HUDEP-2 (cell line): ENCODE measurements at regions not wholly inside any gene's neighbourhood (a gene's known extent, or its start where the extent isn't known, plus 50 kb on each side); places are given as distances from the start of the nearest gene placed in this dataset.

Source experiments
- DNase-seq, 76 experiments: peaks; one replicate each; lab custom pipeline; 2025; ENCODE audit not compliant: unreplicated experiment in 76 of 76; lab: John Stamatoyannopoulos, UW

GRCh38 chr15:61743345-61743909, 316.8 kb downstream of the VPS13C start:
- DNase-seq: no peak

DNA sequence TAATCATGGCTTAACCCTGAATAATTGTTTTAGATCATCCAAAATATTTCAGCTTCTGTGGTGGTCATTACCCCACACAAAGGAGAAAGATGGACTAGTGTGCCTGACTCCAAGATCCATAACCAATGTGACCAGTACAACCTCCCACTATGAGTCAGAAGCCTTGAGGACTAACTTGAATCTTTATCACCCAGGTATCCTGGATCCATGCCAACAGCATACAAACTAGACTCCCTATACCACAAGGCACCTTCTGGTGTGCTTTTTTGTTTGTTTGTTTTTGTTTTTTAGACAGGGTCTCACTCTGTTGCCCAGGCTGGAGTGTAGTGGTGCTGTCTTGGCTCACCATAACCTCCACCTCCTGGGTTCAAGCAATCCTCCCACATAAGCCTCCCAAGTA, 317.7 kb downstream of the VPS13C start:
- DNase-seq: peak in 1 of 76 experiments; percentile 7

- no peak for DNase-seq
These were observed 323.5 kb downstream of the VPS13C start for GRCh38 chr15:61736790-61737189.

DNA sequence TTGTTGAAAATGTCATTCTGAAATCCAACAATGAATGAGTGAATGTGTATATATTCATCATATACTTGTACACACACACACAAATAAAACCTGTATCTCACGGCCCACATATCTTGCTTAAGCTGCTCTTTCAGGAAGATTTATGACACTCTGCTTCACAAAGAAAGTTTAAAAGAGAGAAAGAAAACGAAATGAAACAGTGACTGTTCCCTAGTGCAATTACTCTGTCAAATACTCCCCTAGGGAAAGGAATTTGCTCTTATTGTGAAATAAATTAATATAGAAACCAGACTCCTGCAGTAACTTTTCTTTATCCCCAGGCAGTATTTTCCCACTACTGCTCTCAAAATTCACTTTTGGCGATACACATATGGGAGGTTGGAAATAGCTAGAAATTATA, 329.1 kb downstream of the VPS13C start:
- no peak for DNase-seq

- no peak for DNase-seq
These were observed 330.6 kb downstream of the VPS13C start for GRCh38 chr15:61729646-61730045.

DNA sequence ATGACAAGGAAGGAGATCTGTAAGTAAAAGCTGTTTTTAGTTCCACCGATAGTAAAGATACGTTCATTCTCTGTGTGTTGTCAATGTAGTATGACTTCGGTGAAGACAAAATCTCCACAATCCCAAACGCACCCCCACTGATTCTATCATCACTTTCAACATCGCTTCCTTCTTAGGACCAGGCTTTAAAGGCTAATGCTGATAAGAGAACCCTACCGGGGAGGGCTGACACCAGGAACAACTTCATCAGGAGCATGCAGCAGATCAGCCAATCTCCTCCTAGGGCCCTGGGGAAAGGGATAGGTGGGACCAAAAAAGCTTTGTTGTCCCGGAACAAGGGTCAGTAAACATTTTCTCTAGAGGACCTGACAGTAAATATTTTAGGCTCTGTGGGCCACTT, 334.1 kb downstream of the VPS13C start:
- DNase-seq: no peak

- no peak for DNase-seq
These were observed 335.0 kb downstream of the VPS13C start for GRCh38 chr15:61725251-61725650.

- DNase-seq: no peak
These were observed 335.9 kb downstream of the VPS13C start for GRCh38 chr15:61724251-61724939.

- DNase-seq: no peak
These were observed 338.8 kb downstream of the VPS13C start for GRCh38 chr15:61721418-61721817.

DNA sequence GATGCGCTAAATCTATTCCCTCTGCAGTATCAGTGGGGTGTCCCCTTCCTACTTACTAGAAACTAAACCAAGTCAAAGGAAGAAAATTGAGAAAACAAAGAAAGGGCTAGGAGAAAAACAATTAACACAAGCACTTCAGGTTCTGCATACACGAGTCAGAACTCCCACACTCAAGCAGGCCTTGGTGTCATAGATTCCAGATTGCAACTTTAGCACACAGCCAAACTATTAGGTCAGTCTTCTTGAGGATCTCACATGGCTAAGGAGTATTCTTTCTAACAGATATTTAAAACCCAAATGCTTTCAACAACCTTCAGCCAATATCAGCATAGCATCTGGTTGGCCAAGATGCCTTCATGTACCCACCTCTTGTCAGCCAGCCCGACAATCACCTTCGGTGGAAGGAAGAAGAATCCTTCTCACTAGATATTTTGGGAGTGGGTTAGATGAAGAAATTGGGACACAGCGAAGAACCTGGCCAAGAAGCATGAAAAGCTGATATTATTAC, 340.0 kb downstream of the VPS13C start:
- no peak for DNase-seq

- DNase-seq: peak in 46 of 76 experiments; percentile 2 to 90 (median 30)
These were observed 345.2 kb downstream of the VPS13C start for GRCh38 chr15:61715082-61715481.

DNA sequence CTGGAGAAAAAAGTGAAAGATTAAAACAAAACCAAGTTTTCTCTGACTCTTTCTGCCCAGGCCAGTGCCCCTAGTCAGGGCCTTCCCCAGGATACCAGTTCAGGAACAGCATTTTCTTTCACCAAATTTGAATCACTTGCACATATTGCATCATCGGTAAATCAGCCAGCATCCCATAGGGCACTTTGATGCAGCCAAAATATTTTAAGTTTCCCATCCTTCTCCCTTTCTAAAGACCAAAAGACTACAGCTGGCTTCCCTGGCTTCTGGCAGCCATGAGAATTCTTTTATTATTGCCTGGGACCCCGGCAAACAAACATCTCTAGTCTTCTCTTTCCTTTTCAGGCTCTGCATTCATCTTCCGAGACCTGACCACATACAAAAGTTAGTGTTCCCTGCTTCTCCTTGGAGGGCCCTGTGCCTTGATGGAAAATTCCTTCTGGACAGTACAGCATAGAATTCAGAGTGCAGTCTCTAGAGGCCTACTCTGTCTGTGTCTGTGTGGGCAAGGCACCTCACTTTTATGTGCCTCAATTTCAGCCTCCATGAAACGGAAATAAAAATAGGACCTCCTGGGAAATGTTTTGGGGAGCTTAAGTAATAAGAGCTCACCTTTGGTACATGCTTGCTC, 348.0 kb downstream of the VPS13C start:
- DNase-seq: no peak

- DNase-seq: peak in 1 of 76 experiments; percentile 24
These were observed 357.8 kb downstream of the VPS13C start for GRCh38 chr15:61702224-61703020.

- no peak for DNase-seq
These were observed 358.8 kb downstream of the VPS13C start for GRCh38 chr15:61701455-61701854.

DNA sequence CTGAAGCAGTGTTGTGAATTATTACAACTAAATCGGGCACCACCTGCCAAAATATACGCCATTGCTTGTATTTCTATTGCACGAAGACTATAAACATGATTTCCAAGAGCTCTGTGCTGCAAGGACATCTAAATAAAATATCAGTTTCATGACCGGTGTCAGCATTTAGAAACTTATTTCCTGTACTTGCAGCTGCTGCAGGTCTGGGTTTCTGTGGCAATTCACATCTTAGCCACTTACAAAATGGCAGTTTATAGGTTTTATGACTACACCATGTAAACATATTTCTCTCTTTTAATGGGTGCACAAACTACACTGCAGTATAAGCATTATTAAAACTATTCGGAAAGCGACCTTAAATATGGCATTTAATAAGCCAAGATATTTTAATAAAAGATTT, 359.4 kb downstream of the VPS13C start:
- DNase-seq: no peak

GRCh38 chr15:61697796-61698195, 362.5 kb downstream of the VPS13C start:
- peak in 1 of 76 experiments; percentile 11 for DNase-seq

DNA sequence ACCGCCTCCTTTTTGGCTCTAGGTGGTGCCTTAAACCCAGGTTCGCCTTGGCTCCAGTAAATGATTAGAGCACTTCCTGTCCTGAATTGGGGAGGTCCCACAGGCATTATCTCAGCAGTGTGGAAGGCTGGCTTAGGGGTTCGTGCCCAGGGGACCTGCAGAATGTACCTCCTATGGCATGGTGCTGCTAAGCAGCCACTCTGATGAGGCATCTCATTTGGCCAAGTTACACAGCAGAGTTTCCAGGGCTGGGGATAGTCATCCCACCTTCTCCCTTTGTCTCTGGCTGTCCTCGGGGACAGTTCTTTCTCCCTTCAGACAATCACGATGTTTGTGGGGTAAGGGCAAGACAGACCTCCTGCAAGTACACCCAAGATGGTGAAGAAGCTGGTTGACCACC, 371.2 kb downstream of the VPS13C start:
- DNase-seq: no peak

GRCh38 chr15:61687651-61688050, 372.6 kb downstream of the VPS13C start:
- DNase-seq: no peak

- no peak for DNase-seq
These were observed 373.1 kb downstream of the VPS13C start for GRCh38 chr15:61687124-61687523.

DNA sequence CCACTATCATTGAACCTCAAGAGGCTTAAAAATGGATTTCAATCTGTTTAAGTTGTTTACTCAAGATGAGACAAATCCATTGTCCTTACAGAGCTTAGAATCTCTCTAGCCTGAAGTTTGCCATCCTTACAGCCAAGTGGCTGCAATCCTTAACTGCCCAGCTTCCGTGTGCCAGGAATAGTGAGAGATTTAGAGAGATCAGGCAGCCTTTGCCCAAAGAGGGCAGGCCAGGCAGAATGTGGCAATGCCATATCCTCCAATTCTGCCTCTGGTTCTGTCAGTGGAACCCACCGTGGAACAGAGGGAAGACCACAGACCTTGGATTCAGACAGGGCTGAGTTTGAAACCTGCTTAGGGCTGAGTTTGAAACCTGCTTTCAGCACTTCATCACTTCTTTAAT, 374.3 kb downstream of the VPS13C start:
- no peak for DNase-seq

DNA sequence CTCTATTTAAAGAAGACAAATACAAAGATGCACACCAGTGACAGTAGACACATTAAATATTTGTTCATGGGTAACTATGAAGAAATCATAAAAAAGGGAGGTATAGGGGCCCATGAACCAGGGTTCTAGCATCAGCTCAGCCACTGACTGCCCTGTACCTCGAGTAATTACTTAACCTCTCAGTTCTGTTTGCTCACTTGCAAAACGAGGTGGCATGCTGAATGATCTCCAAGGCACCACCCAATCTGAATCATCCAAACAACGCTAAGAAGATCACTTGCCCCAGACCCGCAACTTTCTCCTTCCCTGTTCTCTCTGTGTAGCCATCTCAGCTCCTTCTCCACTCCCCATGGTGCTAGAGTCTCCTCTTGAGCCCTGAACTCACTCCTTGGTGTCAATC, 374.7 kb downstream of the VPS13C start:
- DNase-seq: no peak
